OCI-LY7 (cell line): ENCODE measurements at regions not wholly inside any gene's neighbourhood (a gene's known extent, or its start where the extent isn't known, plus 50 kb on each side); places are given as distances from the start of the nearest gene placed in this dataset.

Source experiments
- BruUV-seq: library from RNA; stranded (reverse); fragments of 400-500 nt; replicated peaks from 2 replicates; lab custom pipeline; 2021; lab: Mats Ljungman, UMichigan
- CTCF ChIA-PET: fragments of 300-600 bp; sonication (Branson Sonifier 250); formaldehyde crosslinking; loops from one replicate; lab custom pipeline; 2022; ENCODE audit warnings: antibody characterized with exemption; ENCODE audit not compliant: unreplicated experiment; lab: Charles Lee
- POLR2A ChIA-PET: fragments of 300-600 bp; sonication (Branson Sonifier 250); formaldehyde crosslinking; loops from one replicate; lab custom pipeline; 2022; ENCODE audit warnings: antibody characterized with exemption; lab: Charles Lee
- DNase-seq: peaks from one replicate; pipeline ENCODE4 v3.0.0-alpha.2; 2015; ENCODE audit warnings: low spot score
- H2AFZ ChIP-seq: fragments of 200-600 bp; sonication (generic), shearing (Covaris generic); 2 replicates; pipeline ENCODE4 v1.6.1; 2014; ENCODE audit warnings: mild to moderate bottlenecking, antibody characterized with exemption, low read length, moderate library complexity
- H3K27ac ChIP-seq: fragments of 200-600 bp; sonication (generic); 2 replicates; pipeline ENCODE4 v1.5.1; 2014; ENCODE audit warnings: mixed run types, low read depth, mild to moderate bottlenecking, moderate library complexity, low read length, inconsistent platforms; ENCODE audit not compliant: poor library complexity, severe bottlenecking
- H3K36me3 ChIP-seq: fragments of 200-600 bp; sonication (generic); 2 replicates; pipeline ENCODE4 v1.6.1; 2014; ENCODE audit warnings: mild to moderate bottlenecking, antibody characterized with exemption, low read length, moderate library complexity, mixed read lengths; ENCODE audit not compliant: insufficient read depth
- H3K4me1 ChIP-seq: fragments of 200-600 bp; sonication (generic); 2 replicates; pipeline ENCODE4 v1.5.1; 2014; ENCODE audit warnings: mild to moderate bottlenecking, low read length; ENCODE audit not compliant: insufficient read depth, poor library complexity, severe bottlenecking
- H3K4me2 ChIP-seq: fragments of 200-600 bp; sonication (generic); 2 replicates; pipeline ENCODE4 v1.6.1; 2014; ENCODE audit warnings: mild to moderate bottlenecking, low read length
- H3K4me3 ChIP-seq: fragments of 200-600 bp; sonication (generic); 2 replicates; pipeline ENCODE4 v1.5.1; 2014; ENCODE audit warnings: mild to moderate bottlenecking, low read depth, low read length; ENCODE audit not compliant: poor library complexity, severe bottlenecking
- H3K79me2 ChIP-seq: fragments of 200-600 bp; sonication (generic); 2 replicates; pipeline ENCODE4 v1.6.1; 2016; ENCODE audit warnings: low read depth, mild to moderate bottlenecking, low read length, moderate library complexity, mixed read lengths; ENCODE audit not compliant: insufficient read depth
- H3K9me2 ChIP-seq: fragments of 200-600 bp; sonication (generic); 2 replicates; pipeline ENCODE4 v1.6.1; 2016; ENCODE audit warnings: mild to moderate bottlenecking, low read length, mixed read lengths; ENCODE audit not compliant: insufficient read depth
- H3K9me3 ChIP-seq: fragments of 200-600 bp; sonication (generic); 2 replicates; pipeline ENCODE4 v1.6.1; 2014; ENCODE audit warnings: mild to moderate bottlenecking, mixed run types, low read length, mixed read lengths
- H4K20me1 ChIP-seq: fragments of 200-600 bp; sonication (generic); 2 replicates; pipeline ENCODE4 v1.6.1; 2014; ENCODE audit warnings: mild to moderate bottlenecking, antibody characterized with exemption, low read length, moderate library complexity, mixed read lengths; ENCODE audit not compliant: insufficient read depth
- CTCF ChIP-seq: fragments of 200-600 bp; sonication (generic); conservative IDR thresholded peaks from 2 replicates; pipeline ENCODE4 v1.5.1; 2014; ENCODE audit warnings: mild to moderate bottlenecking, antibody characterized with exemption, low read length, moderate library complexity, mixed read lengths
- EZH2phosphoT487 ChIP-seq: fragments of 200-600 bp; sonication (generic); IDR thresholded peaks from 2 replicates; pipeline ENCODE4 v1.6.1; 2018; ENCODE audit warnings: low read depth, borderline replicate concordance, mild to moderate bottlenecking, mixed run types, antibody characterized with exemption, low read length, moderate library complexity, mixed read lengths
- intact Hi-C: fragments of 100-400 bp; cut with micrococcal nuclease; formaldehyde crosslinking; loops from one replicate; pipeline ENCODE4 v1.10.0; 2022; ENCODE audit not compliant: unreplicated experiment

GRCh38 chr1:57633881-57634280 is 210.0 kb upstream of the DAB1 start:
- Histone ChIP-seq H3K4me3 (no peak overlapping the region), H3K4me1 (no peaks in the 10 kb centered on the region), H3K27ac (no peak overlapping the region), H3K36me3 (no peaks in the 10 kb centered on the region), H2AFZ (no peak overlapping the region), H3K79me2 (no peaks in the 10 kb centered on the region), H3K9me2 (no peaks in the 10 kb centered on the region), H3K4me2 (no peak overlapping the region), H4K20me1 (no peaks in the 10 kb centered on the region), H3K9me3 (no peaks in the 10 kb centered on the region)
- intact Hi-C loops, result no loop called here
- ChIA-PET POLR2A (interaction anchor here (0.6 to 0.7 kb wide), 2 partner anchors 33 to 338 kb away, joined by 3 read pairs; no protein-coding TSS in a partner anchor), CTCF (no interaction called here)
- TF ChIP-seq EZH2phosphoT487, result no peak
- no peak for TF ChIP-seq CTCF
- no TSS peak for BruUV-seq
- DNase-seq, result no peak

GRCh38 chr1:57633056-57633455 is 209.2 kb upstream of the DAB1 start:
- DNase-seq, result no peak

DNA sequence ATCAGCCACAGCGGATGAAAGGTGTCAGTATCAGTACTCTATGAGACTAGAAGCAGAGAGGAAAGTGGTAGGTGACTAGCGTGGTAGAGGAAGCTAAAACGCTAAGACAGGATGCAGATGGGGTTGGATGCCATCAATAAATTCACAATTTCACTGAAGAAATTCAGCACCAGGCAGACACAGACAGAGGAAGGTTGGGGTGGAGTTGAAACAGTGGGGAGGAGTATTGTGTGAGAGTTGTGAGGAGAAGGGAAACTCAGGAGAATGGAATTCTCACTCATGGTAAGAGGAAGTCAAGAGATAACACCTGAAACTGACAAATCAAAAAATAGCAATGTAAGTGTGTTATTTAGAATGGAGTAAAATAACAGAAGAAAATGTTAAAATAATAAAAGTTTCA is 208.5 kb upstream of the DAB1 start:
- Histone ChIP-seq H3K9me2 (no peaks in the 10 kb centered on the region), H3K4me1 (no peaks in the 10 kb centered on the region), H3K79me2 (no peaks in the 10 kb centered on the region), H3K9me3 (no peaks in the 10 kb centered on the region), H4K20me1 (no peaks in the 10 kb centered on the region), H3K27ac (no peak overlapping the region), H3K36me3 (no peaks in the 10 kb centered on the region), H3K4me2 (no peak overlapping the region), H2AFZ (no peak overlapping the region), H3K4me3 (no peak overlapping the region)
- TF ChIP-seq EZH2phosphoT487, result no peak
- TF ChIP-seq CTCF, result no peak
- ChIA-PET CTCF (no interaction called here), POLR2A (no interaction called here)
- no peak for DNase-seq
- BruUV-seq, result no TSS peak
- intact Hi-C loops, result no loop called here

More at GRCh38 chr1:57633056-57633455, 209.2 kb upstream of the DAB1 start:
- BruUV-seq, result no TSS peak
- Histone ChIP-seq H3K4me2 (no peak overlapping the region), H3K27ac (no peak overlapping the region), H3K4me1 (no peaks in the 10 kb centered on the region), H3K9me2 (no peaks in the 10 kb centered on the region), H3K4me3 (no peak overlapping the region), H3K36me3 (no peaks in the 10 kb centered on the region), H3K79me2 (no peaks in the 10 kb centered on the region), H4K20me1 (no peaks in the 10 kb centered on the region), H3K9me3 (no peaks in the 10 kb centered on the region), H2AFZ (no peak overlapping the region)
- ChIA-PET CTCF (no interaction called here), POLR2A (no interaction called here)
- TF ChIP-seq CTCF (no peak), EZH2phosphoT487 (no peak)
- intact Hi-C loops, result no loop called here
